Progenitor cell of endocrine pancreas (in vitro differentiated cells): ENCODE measurements at regions not wholly inside any gene's neighbourhood (a gene's known extent, or its start where the extent isn't known, plus 50 kb on each side); places are given as distances from the start of the nearest gene placed in this dataset.
"Not testable (repeated sequence)": the region's sequence is repeated elsewhere in the genome, so short reads cannot be mapped to it uniquely, and the experiment has no call there.

ENCODE experiments used
- DNase-seq: peaks from one replicate; pipeline ENCODE4 v3.0.0; 2021; ENCODE audit warnings: low spot score; ENCODE audit not compliant: unreplicated experiment
- H3K27ac Mint-ChIP-seq: 2 replicates; pipeline ENCODE4 v1.8.0; 2021; ENCODE audit warnings: mild to moderate bottlenecking, moderate library complexity, mixed read lengths
- H3K27me3 Mint-ChIP-seq: 2 replicates; pipeline ENCODE4 v1.8.0; 2021; ENCODE audit warnings: mixed read lengths
- H3K36me3 Mint-ChIP-seq: 2 replicates; pipeline ENCODE4 v1.8.0; 2022; ENCODE audit warnings: mixed read lengths; ENCODE audit not compliant: insufficient read depth
- H3K4me1 Mint-ChIP-seq: 2 replicates; pipeline ENCODE4 v1.8.0; 2021; ENCODE audit warnings: low read depth, mixed read lengths
- H3K4me3 Mint-ChIP-seq: 2 replicates; pipeline ENCODE4 v1.8.0; 2021; ENCODE audit warnings: low read depth, mild to moderate bottlenecking, moderate library complexity, mixed read lengths
- H3K9me3 Mint-ChIP-seq: 2 replicates; pipeline ENCODE4 v1.8.0; 2021; ENCODE audit warnings: low read depth, mixed read lengths
- TF ChIP-seq, protein P1 (sequence below): fragments of 200-600 bp; sonication (generic); IDR thresholded peaks from one replicate; pipeline ENCODE4 v1.5.0; 2021; ENCODE audit warnings: antibody characterized with exemption, mild to moderate bottlenecking; ENCODE audit not compliant: unreplicated experiment

DNA sequence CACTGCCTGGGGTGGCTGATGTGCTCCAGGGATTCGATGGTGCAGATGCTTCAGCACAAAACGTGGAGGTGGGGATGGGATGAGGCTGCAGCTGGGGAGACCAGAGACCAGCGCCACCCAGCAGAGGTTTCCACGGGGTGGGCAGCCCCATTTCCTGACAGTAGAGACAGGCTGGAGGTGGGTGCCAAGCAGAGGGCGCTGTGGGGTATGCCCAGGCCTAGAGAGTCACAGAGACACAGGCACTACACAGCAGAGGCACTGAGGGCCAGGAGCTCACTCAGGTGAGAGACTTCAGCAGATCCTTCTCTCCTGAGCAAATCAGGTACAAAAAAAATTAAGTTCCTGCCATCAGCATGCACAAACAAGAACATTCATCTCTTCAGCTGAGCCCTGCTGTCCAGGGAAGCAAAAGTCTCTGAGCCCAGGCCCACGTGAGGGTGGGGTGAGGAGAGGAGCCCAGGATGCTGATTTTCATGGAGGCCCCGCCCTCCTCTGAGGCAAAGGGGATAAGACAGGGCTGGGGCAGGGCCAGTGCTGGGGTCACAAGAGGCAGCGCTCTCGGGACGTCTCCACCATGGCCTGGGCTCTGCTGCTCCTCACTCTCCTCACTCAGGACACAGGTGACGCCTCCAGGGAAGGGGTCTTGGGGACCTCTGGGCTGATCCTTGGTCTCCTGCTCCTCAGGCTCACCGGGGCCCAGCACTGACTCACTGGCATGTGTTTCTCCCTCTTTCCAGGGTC is 53.1 kb downstream of the GGTLC2 start:
- Mint-ChIP-seq H3K4me3 (no peak overlapping the region), H3K27me3 (peaks cover 60% of the 10 kb centered on the region), H3K4me1 (peaks cover 11% of the 10 kb centered on the region), H3K27ac (no peak overlapping the region), H3K36me3 (no peaks in the 10 kb centered on the region), H3K9me3 (no peaks in the 10 kb centered on the region)
- no peak for DNase-seq
- TF ChIP-seq, protein P1, sequence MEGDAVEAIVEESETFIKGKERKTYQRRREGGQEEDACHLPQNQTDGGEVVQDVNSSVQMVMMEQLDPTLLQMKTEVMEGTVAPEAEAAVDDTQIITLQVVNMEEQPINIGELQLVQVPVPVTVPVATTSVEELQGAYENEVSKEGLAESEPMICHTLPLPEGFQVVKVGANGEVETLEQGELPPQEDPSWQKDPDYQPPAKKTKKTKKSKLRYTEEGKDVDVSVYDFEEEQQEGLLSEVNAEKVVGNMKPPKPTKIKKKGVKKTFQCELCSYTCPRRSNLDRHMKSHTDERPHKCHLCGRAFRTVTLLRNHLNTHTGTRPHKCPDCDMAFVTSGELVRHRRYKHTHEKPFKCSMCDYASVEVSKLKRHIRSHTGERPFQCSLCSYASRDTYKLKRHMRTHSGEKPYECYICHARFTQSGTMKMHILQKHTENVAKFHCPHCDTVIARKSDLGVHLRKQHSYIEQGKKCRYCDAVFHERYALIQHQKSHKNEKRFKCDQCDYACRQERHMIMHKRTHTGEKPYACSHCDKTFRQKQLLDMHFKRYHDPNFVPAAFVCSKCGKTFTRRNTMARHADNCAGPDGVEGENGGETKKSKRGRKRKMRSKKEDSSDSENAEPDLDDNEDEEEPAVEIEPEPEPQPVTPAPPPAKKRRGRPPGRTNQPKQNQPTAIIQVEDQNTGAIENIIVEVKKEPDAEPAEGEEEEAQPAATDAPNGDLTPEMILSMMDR, result no peak

DNA sequence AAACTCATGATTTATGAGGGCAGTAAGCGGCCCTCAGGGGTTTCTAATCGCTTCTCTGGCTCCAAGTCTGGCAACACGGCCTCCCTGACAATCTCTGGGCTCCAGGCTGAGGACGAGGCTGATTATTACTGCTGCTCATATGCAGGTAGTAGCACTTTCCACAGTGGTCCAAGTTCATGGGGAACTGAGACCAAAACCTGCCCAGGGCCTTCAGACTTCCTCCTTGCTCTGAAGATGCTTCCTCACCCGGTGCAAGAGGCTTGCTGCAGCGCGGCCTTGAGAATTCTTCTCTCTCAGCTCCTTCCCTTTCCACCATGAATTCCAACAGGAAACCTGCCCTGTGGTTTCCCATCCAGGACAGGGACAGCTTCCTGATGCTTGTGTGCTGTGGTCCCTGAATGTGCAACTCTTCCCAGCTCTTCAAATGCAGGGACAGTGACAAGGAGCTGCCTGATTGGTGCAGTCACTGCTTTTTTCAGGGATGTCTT is 53.9 kb downstream of the GGTLC2 start:
- Mint-ChIP-seq H3K4me3 (no peak overlapping the region), H3K4me1 (peaks cover 5% of the 10 kb centered on the region), H3K36me3 (no peaks in the 10 kb centered on the region), H3K27me3 (peaks cover 60% of the 10 kb centered on the region), H3K9me3 (no peaks in the 10 kb centered on the region), H3K27ac (no peak overlapping the region)
- no peak for DNase-seq
- TF ChIP-seq, protein P1, result no peak

DNA sequence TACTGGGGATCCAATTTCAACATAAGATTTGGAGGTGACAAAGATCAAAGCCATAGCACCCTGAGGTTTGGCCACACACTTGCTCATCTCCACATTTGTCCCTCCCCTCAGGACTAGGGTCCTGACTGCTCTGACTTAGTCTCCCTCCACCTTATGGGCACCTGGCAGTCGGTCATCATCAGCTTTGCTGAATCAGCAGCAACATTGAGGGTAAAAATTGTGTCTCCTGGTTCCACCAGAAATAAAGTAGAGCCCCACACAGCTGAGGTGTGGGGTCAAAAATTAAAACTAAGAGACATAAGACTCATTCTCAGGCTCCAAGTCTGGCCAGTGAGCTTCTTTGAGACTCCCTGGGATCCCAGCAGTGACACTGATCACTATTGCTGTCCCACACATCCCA is 56.2 kb downstream of the GGTLC2 start:
- no peak for DNase-seq
- H3K36me3 Mint-ChIP-seq, result no peaks in the 10 kb centered on the region
- no peaks in the 10 kb centered on the region for H3K4me1 Mint-ChIP-seq
- no peaks in the 10 kb centered on the region for H3K9me3 Mint-ChIP-seq
- peaks cover 70% of the 10 kb centered on the region for H3K27me3 Mint-ChIP-seq
- no peak overlapping the region for H3K4me3 Mint-ChIP-seq
- H3K27ac Mint-ChIP-seq, result no peak overlapping the region
- TF ChIP-seq, protein P1, result no peak

DNA sequence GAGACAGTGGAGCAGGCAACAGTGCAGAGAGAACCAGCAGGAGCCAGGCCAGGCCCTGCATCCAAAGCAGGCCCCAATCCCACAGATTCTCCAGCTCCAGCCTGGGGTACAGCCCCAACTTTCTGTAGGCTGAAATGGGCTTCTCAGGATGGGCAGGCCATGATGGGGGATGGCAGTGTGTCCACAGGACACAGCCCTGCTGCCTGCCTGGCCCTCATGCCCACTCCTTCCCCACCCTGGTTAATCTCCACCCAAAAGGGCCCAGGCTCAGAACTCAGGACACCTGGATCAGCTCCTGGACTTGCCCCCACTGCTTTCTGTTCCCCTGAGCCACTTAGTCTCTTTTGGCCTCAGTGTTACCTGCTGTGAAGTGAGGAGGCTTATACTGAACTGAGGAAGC is 57.1 kb downstream of the GGTLC2 start:
- H3K27me3 Mint-ChIP-seq, result peaks cover 69% of the 10 kb centered on the region
- H3K27ac Mint-ChIP-seq, DNase-seq, H3K4me1 Mint-ChIP-seq, H3K9me3 Mint-ChIP-seq, H3K4me3 Mint-ChIP-seq, H3K36me3 Mint-ChIP-seq: not testable (repeated sequence)

DNA sequence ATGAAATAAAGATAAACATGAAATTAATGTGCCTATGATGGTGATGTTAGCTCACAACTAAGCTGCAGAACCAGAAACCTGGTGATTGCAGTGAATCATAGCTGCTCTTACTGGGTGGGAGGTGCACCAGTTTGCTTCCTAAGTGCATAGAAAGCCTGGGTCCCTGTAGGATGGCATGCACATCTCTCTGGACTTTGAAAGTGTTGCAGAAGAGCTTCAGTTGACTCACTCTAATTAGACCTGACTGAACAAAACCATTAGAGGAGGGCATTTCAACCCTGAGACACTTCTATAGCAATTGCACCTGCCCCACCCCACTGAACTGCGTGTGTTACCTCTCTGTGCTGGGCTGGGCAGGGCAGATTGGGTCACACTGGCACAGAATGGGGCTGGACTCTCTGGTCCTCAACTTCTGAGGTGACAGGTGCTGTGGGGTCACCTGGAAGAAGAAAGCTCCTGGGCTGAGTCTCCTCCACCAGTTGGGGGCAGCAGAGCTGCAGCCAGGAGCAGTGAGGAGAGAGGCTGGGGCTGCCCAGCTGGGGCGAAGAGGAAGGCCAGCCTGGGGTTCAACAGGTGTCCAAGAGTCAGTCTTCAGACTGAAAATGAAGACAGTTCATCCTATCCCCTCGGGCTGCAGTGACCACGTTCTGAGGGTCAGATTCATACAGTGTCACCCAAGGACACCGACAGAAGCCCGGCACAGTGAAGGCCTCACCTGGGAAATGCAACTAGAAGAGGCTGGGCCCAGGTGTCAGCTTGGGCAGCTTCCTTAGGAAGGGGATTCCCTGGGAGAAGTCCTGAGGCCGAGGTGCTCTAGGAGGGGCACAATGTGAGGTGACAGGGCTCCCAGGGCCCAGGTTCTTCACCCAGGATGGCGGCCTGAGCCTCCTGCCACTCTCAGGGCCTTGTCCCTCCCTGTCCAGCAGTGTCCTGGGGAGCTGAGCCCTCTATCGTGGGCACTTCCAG is 58.1 kb downstream of the GGTLC2 start:
- H3K36me3 Mint-ChIP-seq, result no peaks in the 10 kb centered on the region
- TF ChIP-seq, protein P1, result peak; percentile 64
- H3K4me3 Mint-ChIP-seq, result no peak overlapping the region
- DNase-seq, result peak; percentile 20
- H3K27me3 Mint-ChIP-seq, result peaks cover 70% of the 10 kb centered on the region
- H3K27ac Mint-ChIP-seq, result no peak overlapping the region
- no peaks in the 10 kb centered on the region for H3K9me3 Mint-ChIP-seq
- H3K4me1 Mint-ChIP-seq, result no peaks in the 10 kb centered on the region
